GM12892 (cell line): ENCODE measurements at regions not wholly inside any gene's neighbourhood (a gene's known extent, or its start where the extent isn't known, plus 50 kb on each side); places are given as distances from the start of the nearest gene placed in this dataset.

Experiments
- POLR2A ChIP-seq: IDR thresholded peaks from 2 replicates; pipeline ENCODE4 v1.6.1; 2011; ENCODE audit warnings: low read depth, low read length, control low read depth
- POLR2AphosphoS5 ChIP-seq: IDR thresholded peaks from 2 replicates; pipeline ENCODE4 v1.6.1; 2011; ENCODE audit warnings: low read depth, low read length, control low read depth
- TAF1 ChIP-seq: IDR thresholded peaks from 2 replicates; pipeline ENCODE4 v1.6.1; 2011; ENCODE audit warnings: low read depth, mild to moderate bottlenecking, control low read depth, low read length, borderline replicate concordance

GRCh38 chr6:71672876-71673275 is 213.5 kb upstream of the RIMS1 start:
- TF ChIP-seq POLR2AphosphoS5 (no peak), POLR2A (no peak), TAF1 (no peak)
